Limb (tissue), 2 donors: ENCODE measurements at regions not wholly inside any gene's neighbourhood (a gene's known extent, or its start where the extent isn't known, plus 50 kb on each side); places are given as distances from the start of the nearest gene placed in this dataset.
"Not testable (repeated sequence)": the region's sequence is repeated elsewhere in the genome, so short reads cannot be mapped to it uniquely, and the experiment has no call there.

Experiments used
- DNase-seq, 2 donors: peaks; one replicate each; pipeline ENCODE4 v3.0.0-alpha.2; 2016; ENCODE audit errors: extremely low spot score in 2 of 2

DNA sequence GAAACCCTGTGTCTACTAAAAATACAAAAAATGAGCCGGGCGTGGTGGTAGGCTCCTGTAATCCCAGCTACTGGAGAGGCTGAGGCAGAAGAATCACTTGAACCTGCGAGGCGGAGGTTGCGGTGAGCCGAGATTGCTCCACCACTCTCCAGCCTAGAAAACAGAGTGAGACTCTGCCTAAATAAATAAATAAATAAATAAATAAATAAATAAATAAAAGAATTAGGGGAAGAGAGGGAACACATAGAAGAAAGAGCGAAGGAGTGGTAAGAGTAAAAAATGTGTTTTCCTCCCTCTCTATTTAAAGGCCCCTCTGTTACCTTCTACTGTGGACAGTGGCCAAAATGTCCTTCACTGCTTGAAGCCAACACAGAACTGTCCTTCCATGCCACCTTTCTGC lies 103.9 kb upstream of the SOX21 start:
- DNase-seq, result no peak

DNA sequence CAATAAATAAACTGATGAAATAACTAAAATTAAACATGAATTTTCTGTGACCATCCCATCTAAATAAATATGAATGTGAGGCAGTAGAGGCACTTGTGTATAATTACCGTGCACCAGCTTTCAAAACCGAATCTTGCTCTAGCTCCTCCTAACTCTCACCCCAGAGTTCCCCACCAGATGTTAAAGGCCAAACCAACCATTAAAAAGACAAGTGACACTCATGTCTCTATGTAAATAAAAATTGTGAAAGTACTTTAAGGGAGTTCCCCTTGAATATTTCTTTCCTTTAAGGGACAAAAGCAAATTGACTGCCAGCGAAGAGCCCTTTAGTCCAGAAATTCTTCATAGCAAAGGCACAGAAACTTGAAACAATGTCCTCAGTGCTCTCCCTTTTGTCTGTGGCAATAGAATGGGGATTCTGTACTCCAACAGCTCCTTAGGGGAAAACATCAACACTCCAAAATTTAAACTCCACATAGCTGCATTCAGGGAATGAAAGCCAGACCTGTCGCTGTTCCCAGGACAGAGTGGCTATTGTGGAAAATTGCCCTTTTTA lies 101.7 kb upstream of the SOX21 start:
- no peak for DNase-seq

DNA sequence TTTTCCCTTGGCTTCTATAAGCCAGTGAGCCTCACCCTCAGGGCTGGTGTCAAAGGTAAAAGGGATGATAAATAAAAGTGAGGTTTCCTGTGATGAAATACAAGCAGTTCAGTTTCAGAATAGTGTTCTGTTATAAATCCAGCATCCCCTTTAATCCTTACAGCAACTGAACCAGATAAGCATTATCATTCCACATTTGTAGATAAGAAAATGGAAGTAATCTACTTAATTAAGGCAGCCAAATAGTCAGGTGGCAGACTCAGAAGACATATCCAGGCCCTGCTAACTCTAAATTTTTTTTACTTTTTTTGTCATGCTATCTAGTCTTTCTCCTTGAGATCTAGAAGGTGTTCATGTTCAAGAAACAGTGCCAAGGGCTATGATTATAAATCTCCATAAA lies 99.4 kb upstream of the SOX21 start:
- no peak for DNase-seq

DNA sequence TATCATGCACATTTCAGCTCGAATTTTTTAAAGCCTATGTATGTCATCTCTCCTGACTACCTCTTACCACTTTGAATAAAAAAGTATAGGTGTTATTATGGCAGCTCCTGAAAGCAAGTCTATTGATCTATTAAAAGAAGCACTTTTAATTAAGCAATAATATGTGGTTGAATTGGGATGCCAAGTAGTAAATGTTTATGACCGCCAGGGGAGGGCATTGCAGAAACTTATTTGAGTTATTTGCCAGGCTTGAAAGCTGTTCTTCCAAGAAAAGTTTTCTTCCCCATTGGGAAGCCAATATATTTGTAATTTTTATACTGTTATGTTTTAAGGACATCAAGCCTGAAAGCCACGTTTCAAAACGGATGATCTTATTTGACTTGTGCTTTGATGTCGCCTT lies 88.1 kb upstream of the SOX21 start:
- DNase-seq, result no peak

DNA sequence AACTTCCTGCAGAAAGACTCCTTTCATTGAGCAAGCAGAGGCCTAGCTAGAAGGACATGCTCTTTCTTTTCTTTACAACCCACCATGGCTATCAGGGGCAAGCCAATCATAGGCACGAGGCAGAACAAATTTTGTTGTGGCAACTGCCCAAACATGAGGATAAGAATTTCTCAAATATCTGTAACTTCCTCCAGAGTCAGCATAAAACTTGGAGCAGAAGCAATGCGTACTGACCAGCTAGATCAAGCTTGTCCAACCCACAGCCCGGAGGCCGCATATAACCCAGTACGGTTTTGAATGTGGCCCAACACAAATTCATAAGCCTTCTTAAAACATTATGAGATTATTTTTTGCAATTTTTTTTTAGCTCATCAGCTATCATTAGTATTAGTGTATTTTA lies 87.0 kb upstream of the SOX21 start:
- no peak for DNase-seq

DNA sequence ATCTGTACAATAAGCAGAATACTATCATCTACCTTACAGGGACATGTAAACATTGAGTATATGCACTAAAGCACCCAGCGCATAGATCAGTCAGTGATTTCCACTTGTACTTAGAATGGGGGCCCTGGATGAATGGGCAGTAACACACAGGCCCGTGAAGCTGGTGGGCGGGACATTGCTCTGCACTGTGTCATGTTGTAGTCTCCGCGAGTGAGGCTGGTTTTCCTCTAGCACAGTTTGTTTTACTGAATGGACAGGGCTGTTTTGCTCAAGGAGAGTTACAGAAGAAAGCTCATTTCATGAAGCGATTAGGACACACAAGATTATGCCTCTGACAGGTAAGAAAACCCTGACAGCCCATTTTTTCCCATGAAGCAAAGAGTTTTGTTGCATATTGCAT lies 86.4 kb upstream of the SOX21 start:
- no peak for DNase-seq

DNA sequence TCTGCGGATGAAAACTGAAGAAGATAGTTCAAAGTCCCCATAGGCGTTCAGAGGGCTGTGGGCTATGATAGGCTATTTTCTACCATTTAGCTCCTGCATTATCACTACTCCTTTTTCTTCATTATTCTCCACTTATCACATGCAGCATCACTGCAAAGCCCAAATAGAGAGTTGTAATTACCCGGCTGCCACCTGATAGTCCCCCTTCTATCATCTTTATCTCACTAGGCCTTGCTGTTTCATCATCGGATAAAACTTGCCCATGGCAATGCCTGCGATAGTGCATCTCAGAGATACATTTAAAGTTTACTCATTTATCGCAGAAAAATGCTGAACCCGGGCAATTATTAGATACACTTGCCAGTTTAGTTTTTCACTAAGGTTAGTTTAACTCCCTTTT lies 82.9 kb upstream of the SOX21 start:
- DNase-seq, result no peak

DNA sequence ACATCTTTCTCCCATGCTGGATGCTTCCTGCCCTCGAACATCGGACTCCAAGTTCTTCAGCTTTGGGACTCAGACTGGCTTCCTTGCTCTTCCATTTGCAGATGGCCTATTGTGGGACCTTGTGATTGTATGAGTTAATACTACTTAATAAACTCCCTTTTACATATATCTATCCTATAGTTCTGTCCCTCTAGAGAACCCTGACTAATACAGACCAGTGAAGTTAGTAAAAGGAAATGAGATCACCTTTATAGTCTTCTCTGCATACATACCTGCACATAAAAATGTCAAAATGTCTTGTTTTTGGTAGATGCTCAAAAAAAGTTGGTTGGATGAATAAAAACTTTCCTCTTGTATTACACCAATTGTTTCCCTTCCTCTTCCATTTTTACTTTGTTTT lies 73.9 kb upstream of the SOX21 start:
- DNase-seq, result not testable (repeated sequence)

DNA sequence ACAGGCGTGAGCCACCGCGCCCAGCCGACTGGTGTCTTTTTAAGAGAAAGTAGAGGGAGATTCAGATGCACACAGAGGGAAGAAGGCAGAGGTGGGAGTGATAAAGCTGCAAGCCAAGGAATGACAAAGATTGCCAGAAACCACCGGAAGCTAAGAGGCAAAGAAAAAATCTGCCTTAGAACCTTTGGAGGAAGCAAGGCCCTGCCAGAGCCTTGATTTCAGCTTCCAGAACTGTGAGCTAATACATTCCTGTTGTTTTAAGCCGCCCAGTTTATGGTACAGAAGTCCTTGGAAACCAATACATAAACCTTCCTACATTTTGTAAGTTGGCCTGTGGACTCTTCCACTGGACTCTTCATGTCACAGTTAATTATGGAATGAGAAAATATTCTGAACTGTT lies 71.7 kb upstream of the SOX21 start:
- no peak for DNase-seq

DNA sequence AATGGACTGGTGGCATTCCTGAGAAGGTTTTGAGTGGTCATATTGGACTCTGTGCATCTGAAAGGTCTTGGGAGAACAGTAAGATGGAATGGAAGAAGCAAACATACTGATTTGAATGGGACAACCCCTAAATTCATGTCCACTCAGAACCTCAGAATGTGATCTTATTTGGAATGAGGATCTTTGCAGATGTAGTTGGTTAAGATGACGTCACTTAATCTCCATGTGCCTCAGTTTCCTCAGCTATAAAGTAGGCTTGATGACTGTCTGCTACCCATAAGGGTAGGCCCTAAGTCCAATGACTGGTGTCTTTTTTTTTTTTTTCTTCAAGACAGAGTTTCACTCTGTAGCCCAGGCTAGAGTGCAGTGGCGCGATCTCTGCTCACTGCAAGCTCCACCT lies 71.1 kb upstream of the SOX21 start:
- no peak for DNase-seq

DNA sequence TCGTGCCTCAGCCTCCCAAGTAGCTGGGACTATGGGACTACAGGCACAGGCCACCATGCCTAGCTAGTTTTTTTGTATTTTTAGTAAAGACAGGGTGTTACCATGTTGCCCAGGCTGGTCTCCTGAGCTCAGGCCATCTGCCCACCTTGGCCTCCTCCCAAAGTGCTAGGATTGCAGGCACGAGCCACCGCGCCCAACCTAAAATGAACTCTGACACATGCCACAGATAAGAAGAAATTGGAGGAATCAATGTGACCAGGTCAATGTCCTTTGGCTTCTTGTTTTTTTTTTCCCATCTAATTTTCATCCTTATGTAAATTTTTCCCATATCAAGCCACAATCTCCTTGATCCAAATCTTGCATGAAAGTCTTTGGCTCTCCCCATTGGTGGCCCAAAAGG lies 68.1 kb upstream of the SOX21 start:
- DNase-seq, result no peak

DNA sequence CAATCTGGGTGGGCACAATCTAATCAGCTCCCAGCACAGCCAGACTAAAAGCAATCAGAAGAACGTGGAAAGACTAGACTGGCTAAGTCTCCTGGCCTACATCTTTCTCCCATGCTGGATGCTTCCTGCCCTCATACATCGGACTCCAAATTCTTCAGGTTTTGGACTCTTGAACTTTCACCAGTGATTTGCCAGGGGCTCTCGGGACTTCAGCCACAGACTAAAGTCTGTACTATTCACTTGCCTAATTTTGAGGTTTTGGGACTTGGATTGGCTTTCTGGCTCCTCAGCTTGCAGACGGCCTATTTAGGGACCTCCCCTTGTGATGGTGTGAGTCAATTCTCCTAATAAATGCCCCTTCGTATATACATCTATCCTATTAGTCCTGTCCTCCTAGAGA lies 66.6 kb upstream of the SOX21 start:
- DNase-seq, result no peak

DNA sequence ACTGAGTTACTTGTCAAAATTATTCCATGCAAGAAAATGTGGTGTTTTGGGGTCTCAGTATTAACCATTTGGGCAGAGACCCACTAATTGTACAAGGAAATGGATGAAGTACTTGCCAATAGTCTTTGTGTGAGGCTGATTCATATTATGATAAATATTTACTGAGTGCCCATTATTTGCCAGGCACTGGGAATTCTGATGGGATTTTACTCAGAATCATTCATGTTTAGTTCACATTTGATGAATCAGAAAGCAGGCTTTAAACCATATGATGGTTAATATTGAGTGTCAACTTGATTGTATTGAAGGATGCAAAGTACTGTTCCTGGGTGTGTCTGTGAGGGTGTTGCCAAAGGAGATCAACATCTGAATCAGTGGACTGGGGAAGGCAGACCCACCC lies 66.2 kb upstream of the SOX21 start:
- no peak for DNase-seq

DNA sequence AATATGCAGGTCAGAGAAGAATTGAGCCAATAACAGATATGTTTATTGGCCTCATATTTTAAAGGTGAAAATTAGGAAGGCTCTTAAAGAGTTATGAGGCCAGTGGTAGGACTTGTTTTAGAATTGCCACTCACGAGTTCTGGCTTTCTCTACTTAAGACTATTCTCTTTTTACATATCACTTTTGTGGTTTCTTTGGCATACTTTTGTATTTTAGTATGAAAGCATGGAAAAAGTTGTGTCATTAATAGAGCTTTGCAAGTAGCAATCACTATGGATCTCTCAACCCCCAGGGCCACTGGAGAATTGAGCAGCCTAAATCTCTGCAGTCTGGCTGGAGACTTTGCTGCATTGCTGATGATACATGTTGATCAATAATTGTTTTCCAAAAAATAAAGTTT lies 64.6 kb upstream of the SOX21 start:
- no peak for DNase-seq

DNA sequence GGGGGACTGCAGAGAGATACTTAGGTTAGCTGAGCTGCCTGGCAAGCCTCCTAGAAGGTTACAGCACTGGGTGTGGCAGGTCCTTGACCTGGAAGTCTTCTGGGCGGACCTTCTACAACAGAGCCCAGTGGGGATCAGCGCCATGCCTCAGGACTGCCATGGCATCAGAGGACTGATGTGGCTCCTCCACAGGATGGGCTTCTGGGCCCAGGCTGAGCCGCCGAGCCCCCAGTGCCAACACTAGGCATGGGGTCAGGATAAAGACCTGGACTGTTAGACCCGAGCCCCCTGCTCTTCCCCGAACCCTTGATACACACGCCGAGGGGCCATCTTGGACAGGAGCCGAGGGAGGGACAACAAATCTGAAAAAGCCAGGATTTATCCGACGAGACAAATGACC lies 64.0 kb upstream of the SOX21 start:
- no peak for DNase-seq

DNA sequence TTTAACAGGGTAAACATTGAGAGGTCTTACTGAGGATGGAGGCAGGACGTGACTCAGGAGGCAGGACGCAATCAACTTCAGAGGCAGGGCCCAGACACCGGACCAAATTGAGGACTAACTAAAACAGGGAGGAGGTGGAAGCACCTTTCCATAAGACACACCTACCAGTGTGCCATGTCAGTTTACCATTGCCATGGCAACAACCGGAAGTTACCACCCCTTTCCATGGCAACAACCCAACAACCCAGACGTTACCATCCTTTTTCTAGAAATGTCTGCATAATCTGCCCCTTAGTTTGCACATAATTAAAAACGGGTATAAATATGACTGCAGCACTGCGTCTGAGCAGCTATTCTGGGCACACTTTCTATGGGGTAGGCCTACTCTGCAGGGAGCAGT lies 53.5 kb upstream of the SOX21 start:
- no peak for DNase-seq

DNA sequence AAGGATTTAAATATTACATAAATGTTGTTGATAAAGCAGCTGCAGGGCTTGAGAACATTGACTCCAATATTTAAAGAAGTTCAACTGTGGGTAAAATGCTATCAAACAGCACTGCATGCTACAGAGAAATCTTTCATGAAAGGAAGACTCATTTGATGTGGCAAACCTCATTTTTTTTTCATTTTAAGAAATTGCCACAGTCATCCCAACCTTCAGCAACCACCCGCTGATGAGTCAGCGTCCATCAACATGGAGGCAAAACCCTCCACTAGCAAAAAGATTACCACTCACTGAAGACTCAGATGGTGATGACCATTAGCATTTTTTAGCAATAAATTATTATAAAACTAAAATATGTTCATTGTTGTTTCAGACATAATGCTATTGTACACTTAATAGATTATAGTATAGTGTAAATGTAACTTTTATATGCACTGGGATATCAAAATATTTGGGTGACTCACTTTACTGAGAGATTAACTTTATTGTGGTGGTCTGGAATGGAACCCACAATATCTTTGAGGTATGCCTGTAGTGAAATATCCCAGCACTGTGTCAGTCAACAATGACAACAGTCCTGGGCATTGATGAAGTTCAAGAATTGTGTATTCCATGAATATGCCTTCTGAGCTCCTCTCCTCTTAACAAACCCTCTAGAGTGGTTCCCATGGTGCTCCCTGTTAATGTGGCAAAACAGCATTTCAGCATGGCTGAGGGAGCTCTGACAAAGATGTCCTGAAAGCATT lies 52.4 kb upstream of the SOX21 start:
- no peak for DNase-seq
